CD4-positive, alpha-beta T cell treated with Interleukin-2 at 100 ng/mL for 4 hours (primary cell): ENCODE measurements at regions not wholly inside any gene's neighbourhood (a gene's known extent, or its start where the extent isn't known, plus 50 kb on each side); places are given as distances from the start of the nearest gene placed in this dataset.

ENCODE experiments used
- DNase-seq: peaks from one replicate; pipeline ENCODE4 v3.0.0-alpha.2; 2020; ENCODE audit warnings: low spot score

GRCh38 chr18:49656073-49656692 lies 94.3 kb downstream of the LIPG start:
- DNase-seq, result no peak

DNA sequence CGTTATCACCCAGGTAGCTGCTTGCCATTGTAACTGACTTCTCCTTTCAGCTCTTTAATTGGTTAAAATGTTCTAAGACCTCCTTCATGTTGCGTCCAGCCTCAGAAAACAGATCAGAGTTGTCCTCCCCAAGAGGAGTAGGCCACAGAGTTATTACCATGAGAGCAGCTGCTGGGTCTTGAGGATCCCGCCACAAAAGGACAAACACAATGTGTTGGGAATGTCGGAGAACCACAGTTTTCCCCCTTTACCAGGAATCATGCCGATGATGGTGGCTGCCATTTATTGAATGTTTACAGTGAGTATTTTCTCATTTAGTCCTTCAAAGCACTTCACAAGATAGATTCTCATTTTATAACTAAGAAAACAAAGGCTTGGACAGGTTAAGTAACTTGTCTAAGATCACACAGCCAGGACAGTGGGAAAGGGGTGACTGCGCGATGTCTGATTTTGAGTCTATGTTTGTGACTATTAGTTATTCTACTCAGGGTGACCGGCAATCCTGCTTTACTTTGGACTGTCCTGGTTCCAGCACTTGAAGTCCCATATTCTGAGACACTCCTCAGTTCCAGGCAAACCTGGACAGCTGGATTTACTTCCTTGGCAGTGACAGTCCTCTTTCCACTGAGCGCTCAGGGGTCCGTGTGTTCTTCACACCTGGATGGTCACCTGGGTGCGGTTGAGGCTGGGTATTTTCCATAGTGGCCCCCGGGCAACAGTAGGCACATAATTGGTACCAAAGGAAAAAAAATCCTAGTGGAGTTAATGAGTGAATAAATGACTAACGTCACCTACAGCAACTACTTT lies 93.6 kb downstream of the LIPG start:
- no peak for DNase-seq

GRCh38 chr18:49654347-49654746 lies 92.5 kb downstream of the LIPG start:
- no peak for DNase-seq

- no peak for DNase-seq
These were observed 91.2 kb downstream of the LIPG start for GRCh38 chr18:49652881-49653724.

DNA sequence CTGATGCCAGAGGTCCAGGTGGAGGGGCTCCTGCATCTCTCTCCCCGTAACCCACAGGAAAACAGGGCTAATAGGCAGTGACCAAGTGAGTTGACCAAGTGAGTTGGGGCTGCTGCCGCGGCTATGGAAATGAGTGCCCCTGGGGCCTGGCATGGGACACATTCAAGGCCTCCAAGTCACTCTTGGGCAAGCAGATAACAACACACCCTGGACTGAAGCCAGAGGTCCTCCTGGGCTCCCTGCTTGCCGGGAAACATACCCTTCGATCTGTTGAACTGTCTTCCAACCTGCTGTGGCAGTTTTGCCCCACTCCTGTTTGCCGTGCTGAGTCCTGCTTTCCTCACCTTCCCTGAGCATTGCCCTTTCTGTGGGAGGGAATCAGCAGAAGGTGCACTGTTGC lies 89.2 kb downstream of the LIPG start:
- no peak for DNase-seq

DNA sequence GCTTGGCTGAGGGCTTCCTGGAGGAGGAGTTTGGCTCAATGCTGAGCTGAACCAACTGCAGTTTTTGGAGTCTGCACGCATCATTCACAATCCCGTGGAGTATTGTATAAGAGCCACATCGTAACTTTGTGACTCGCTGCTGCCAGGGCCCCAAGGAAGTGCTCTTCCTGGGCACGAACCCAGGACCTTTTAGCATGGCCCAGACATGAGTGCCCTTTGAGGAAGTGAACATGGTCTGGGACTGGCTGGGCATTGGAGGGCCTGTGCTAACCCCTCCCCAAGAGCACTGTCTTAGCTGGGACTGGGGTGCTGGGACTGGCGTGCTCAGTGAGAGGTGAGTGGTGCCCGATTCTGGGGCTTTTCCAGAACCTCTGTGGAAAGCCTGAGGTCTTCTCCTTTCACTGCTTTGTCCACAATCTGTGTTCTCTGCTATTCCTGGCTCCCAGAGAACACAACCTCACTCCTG lies 88.6 kb downstream of the LIPG start:
- DNase-seq, result no peak

DNA sequence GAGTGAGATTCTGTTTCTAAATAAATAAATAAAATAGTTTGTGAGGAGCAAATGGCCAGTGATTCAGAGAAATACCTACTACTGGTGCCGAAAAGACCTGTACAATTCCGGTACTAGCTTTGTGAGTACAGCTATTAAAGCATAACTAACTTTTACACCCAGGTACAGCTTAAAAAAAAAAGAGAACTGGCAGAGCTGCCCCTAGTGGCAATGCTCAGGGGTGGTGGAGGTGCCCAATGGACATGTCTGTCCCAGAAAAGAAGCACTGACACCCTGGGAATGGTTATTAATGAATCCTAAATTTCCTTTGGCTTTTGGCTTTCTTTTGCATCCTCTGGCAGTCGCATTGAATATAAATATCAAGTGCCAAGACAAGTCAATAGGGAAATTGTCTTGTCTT lies 87.0 kb downstream of the LIPG start:
- no peak for DNase-seq
